ENCODE measurements at regions not wholly inside any gene's neighbourhood (a gene's known extent, or its start where the extent isn't known, plus 50 kb on each side); places are given as distances from the start of the nearest gene placed in this dataset.

DNA sequence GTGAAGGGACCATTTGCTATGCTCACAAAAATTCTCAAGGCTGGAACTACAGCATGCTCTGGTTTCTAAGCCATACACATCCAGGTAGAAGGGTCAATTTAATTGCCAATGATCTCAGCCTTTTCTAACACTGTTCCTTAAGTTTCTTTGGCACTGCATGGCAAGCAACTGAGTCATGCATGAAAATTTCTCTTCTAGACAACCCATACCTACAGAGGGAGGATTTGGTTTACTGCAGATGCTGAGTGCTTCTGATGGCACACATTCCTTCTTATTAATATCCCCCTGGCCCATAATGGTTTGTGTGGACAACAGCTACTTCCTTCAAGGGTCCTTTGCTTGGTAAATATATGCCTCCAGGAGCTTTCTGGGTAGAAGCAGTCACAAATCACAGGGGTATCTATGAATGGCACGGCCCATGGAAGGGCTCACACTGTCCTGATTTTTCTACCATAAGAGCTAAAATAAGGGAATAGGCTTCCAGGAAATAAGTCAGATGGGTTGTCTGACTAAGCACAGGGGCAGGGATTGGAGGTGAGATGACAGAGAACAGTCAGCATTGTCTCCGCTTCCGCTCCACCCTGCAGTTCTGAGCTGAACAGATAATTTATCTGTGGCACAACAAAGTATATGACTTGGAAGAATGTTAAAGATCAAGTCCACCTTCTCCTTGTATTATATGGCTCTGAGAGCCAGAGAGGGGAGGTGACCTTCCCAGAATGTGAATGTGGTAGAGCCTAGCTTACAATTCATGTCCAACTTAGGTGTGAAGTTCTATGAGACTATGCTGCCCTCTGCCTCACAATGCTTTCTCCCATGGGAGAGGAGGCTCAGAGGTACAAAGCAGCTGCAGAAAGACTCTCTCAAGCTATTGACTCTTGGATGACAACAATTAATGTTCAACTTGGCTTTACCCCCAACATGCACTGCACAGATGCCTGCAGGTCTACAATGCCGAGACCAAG is 199.2 kb upstream of the TNP1 start:
- Histone ChIP-seq H3K9ac (ENCODE audit: low read depth, low read length) (no peak overlapping the region), H3K4me1 (ENCODE audit: insufficient read depth, low read length) (peaks cover 4% of the 10 kb centered on the region; the same call in 1 of the 2 replicates), H3K27me3 (ENCODE audit: insufficient read depth, low read length) (no peaks in the 10 kb centered on the region), H3K4me3 (ENCODE audit: low read length) (no peak overlapping the region), H3K36me3 (ENCODE audit: insufficient read depth, low read length) (no peaks in the 10 kb centered on the region), H3K9me3 (ENCODE audit: insufficient read depth, low read depth, low read length) (no peaks in the 10 kb centered on the region), H3K27ac (ENCODE audit: low read depth, low read length) (no peak overlapping the region)
- WGBS = 91% methylated on average over 4 of the region's 4 CpGs

DNA sequence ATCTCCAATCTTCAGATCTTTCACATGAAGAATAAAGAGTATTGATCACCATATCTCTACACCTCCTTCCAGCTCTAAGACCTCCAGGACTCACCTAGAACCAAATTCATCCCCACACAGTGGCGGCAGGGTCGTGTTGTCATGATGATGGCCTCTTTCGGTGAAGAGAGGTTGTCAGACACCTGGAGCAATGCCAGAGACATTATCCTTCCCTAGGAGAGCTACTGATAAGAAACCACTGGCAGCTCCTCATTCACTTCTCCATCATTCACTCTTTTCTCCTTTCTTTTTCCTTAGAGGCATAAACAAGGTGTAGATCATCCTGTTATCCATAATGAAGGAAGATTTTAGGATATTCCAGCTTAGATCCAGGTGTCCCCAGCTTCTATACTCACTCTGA is 197.9 kb upstream of the TNP1 start:
- no peak overlapping the region for H3K4me3 ChIP-seq (ENCODE audit: low read length)
- no peaks in the 10 kb centered on the region for H3K4me1 ChIP-seq (ENCODE audit: insufficient read depth, low read length)
- H3K9me3 ChIP-seq (ENCODE audit: insufficient read depth, low read depth, low read length) = no peaks in the 10 kb centered on the region
- 98% methylated on average over 3 of the region's 3 CpGs for WGBS
- no peaks in the 10 kb centered on the region for H3K36me3 ChIP-seq (ENCODE audit: insufficient read depth, low read length)
- no peak overlapping the region for H3K27ac ChIP-seq (ENCODE audit: low read depth, low read length)
- H3K9ac ChIP-seq (ENCODE audit: low read depth, low read length) = no peak overlapping the region
- no peaks in the 10 kb centered on the region for H3K27me3 ChIP-seq (ENCODE audit: insufficient read depth, low read length)

DNA sequence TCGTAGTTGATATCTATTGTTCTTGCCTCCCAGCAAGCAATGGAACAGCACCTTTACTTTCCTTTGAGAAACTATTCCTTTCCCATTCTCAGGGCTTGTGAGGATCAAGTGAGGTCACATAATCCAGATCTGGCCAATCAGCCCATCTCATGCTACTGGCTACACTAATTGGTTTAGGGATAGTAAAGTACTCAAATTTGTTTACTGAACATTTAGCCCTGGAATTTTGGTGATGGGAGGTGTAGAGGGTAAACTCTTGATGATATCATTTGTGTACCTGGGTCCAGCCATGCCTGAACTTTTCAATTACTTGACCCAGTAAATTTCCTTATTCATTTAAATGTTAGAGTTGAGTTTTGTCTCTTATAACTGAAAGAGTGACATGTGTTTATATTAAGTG is 195.8 kb upstream of the TNP1 start:
- H3K36me3 ChIP-seq (ENCODE audit: insufficient read depth, low read length) = no peaks in the 10 kb centered on the region

DNA sequence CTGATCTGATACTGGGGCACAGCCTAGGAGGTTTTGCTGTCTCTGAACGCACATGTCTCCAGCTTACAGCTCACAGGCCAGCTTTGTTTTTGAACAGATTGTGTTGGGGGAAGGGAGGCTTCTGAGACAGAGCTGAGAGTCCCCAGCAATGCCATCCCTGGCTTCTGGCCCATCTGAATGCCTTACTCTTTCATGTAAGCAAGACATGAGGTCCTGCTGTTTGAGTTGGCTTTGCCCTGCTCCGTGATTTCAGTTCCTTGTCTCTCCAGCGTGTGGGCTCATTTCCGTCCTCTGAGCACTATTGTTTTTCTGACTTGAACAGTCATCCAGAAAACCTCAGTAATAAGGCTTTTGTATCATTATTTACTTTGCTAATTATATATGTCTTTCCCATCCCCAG is 194.9 kb upstream of the TNP1 start:
- Histone ChIP-seq H3K27ac (ENCODE audit: low read depth, low read length) (no peak overlapping the region), H3K4me3 (ENCODE audit: low read length) (no peak overlapping the region), H3K9me3 (ENCODE audit: insufficient read depth, low read depth, low read length) (no peaks in the 10 kb centered on the region), H3K9ac (ENCODE audit: low read depth, low read length) (no peak overlapping the region), H3K4me1 (ENCODE audit: insufficient read depth, low read length) (peaks cover 2% of the 10 kb centered on the region; the same call in 1 of the 2 replicates), H3K27me3 (ENCODE audit: insufficient read depth, low read length) (no peaks in the 10 kb centered on the region), H3K36me3 (ENCODE audit: insufficient read depth, low read length) (no peaks in the 10 kb centered on the region)
- WGBS = 94% methylated on average over 4 of the region's 4 CpGs

More for the DNA sequence above, 195.8 kb upstream of the TNP1 start:
- Histone ChIP-seq H3K4me1 (ENCODE audit: insufficient read depth, low read length) (no peaks in the 10 kb centered on the region), H3K4me3 (ENCODE audit: low read length) (no peak overlapping the region), H3K27ac (ENCODE audit: low read depth, low read length) (no peak overlapping the region), H3K27me3 (ENCODE audit: insufficient read depth, low read length) (no peaks in the 10 kb centered on the region), H3K9me3 (ENCODE audit: insufficient read depth, low read depth, low read length) (no peaks in the 10 kb centered on the region), H3K9ac (ENCODE audit: low read depth, low read length) (no peak overlapping the region)
- 100% methylated on average over 1 of the region's 1 CpG for WGBS

DNA sequence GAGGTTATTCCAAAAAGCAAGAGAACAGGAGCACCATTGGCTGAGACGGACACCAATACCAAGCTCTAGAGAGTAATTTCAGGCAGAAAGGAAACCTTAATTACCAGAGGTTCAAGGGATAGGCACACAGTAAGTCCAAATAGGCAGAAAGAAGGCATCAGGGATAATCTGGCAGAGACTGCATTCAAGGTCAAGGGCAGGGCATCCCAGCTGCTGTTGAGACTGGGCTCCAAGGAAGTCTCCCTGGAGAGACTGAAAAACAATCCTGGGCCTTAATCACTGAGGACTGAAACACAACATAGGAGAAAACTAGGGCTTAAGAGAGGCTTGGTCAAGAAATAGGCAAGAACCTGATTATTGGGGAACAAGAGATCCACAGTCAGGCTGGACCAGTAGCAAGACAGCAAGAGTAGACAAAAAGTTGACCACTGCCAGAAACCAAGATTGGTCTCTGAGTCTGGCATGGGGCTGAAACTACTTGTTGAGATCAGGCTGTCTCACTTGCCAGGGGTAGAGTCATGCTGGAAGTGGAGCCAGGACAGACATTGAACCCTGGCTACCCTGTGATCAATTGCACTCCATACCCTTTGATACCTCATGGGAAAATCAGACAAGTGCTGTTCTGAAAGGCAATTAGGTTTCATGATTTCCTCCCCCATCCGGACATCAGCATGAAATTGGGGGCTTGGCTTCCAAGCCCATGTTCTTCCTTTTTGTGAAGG is 193.2 kb upstream of the TNP1 start:
- Histone ChIP-seq H3K9ac (ENCODE audit: low read depth, low read length) (no peak overlapping the region), H3K27ac (ENCODE audit: low read depth, low read length) (no peak overlapping the region), H3K4me1 (ENCODE audit: insufficient read depth, low read length) (peaks cover 16% of the 10 kb centered on the region; the same call in 1 of the 2 replicates), H3K9me3 (ENCODE audit: insufficient read depth, low read depth, low read length) (no peaks in the 10 kb centered on the region), H3K36me3 (ENCODE audit: insufficient read depth, low read length) (no peaks in the 10 kb centered on the region), H3K27me3 (ENCODE audit: insufficient read depth, low read length) (no peaks in the 10 kb centered on the region), H3K4me3 (ENCODE audit: low read length) (no peak overlapping the region)
- WGBS = 100% methylated on average over 2 of the region's 2 CpGs

DNA sequence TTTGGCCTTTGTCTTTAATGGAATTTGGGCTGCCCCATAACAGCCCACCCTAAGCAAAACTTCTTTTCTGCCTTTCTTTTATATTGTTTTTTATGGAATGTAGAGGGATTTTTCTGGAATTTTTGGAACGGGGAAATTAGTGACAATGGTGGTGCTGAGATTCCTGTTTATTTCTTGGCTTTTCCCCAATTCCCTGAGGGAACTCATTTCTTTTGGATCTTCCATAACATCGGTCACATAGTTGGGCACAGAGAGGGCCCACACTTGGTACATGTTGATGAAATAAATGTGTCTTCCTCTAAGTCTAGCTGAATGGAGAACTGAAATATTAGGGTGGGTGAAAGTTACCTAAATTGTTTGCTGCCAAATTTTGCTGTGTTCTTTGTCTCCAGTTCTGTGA is 191.6 kb upstream of the TNP1 start:
- 95% methylated on average over 2 of the region's 2 CpGs for WGBS
- no peak overlapping the region for H3K4me3 ChIP-seq (ENCODE audit: low read length)
- no peaks in the 10 kb centered on the region for H3K27me3 ChIP-seq (ENCODE audit: insufficient read depth, low read length)
- no peak overlapping the region for H3K27ac ChIP-seq (ENCODE audit: low read depth, low read length)
- no peak overlapping the region for H3K9ac ChIP-seq (ENCODE audit: low read depth, low read length)
- no peaks in the 10 kb centered on the region for H3K9me3 ChIP-seq (ENCODE audit: insufficient read depth, low read depth, low read length)
- no peaks in the 10 kb centered on the region for H3K36me3 ChIP-seq (ENCODE audit: insufficient read depth, low read length)
- peaks cover 16% of the 10 kb centered on the region; the same call in 1 of the 2 replicates for H3K4me1 ChIP-seq (ENCODE audit: insufficient read depth, low read length)

DNA sequence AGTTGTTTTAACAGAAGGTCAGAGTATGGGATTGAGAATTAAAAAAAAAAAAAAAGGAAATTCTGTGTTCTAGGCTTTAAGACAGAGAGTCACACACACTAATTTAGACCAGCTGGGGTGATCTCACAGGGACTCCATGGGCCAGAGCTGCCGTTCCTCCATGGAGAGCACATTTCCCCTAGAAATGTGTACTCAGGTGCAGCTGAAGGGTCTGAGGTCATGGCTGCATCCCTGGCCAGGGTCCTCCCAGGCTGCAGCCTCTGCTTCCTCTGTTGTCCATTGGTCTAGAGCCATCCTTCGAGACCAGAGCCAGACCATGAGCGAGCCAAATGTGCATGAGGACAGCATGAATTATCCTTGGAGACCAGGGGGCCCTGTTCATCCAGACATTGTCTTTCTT is 190.1 kb upstream of the TNP1 start:
- Histone ChIP-seq H3K9ac (ENCODE audit: low read depth, low read length) (no peak overlapping the region), H3K27me3 (ENCODE audit: insufficient read depth, low read length) (no peaks in the 10 kb centered on the region), H3K4me3 (ENCODE audit: low read length) (no peak overlapping the region), H3K27ac (ENCODE audit: low read depth, low read length) (no peak overlapping the region), H3K36me3 (ENCODE audit: insufficient read depth, low read length) (no peaks in the 10 kb centered on the region), H3K4me1 (ENCODE audit: insufficient read depth, low read length) (peaks cover 16% of the 10 kb centered on the region; the same call in 1 of the 2 replicates), H3K9me3 (ENCODE audit: insufficient read depth, low read depth, low read length) (no peaks in the 10 kb centered on the region)
- WGBS = 93% methylated on average over 3 of the region's 3 CpGs

DNA sequence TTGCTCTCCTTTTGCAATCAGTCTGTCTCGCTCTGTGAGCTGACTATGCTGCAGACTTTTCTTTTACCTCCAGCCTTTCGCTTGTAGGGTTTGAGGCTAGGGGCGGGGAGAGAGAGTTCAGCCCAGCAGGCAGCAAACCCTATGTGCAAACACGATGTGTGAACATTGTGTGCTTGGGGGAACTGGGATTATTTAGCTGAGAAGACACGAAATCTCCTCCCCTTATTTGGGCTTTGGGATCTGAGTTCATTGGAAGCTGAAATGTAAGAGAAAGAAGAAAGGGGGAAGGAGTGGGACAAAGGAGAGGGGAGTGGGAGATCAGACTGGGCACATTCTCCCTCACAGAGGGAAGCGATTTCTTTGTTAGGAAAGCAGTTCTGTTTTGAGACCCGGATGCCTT is 189.6 kb upstream of the TNP1 start:
- 40% methylated on average over 7 of the region's 7 CpGs for WGBS
- H3K9ac ChIP-seq (ENCODE audit: low read depth, low read length) = no peak overlapping the region
- H3K27ac ChIP-seq (ENCODE audit: low read depth, low read length) = no peak overlapping the region
- H3K27me3 ChIP-seq (ENCODE audit: insufficient read depth, low read length) = no peaks in the 10 kb centered on the region
- H3K4me3 ChIP-seq (ENCODE audit: low read length) = no peak overlapping the region
- H3K4me1 ChIP-seq (ENCODE audit: insufficient read depth, low read length) = peaks cover 16% of the 10 kb centered on the region; the same call in 1 of the 2 replicates
- H3K9me3 ChIP-seq (ENCODE audit: insufficient read depth, low read depth, low read length) = no peaks in the 10 kb centered on the region
- H3K36me3 ChIP-seq (ENCODE audit: insufficient read depth, low read length) = no peaks in the 10 kb centered on the region

DNA sequence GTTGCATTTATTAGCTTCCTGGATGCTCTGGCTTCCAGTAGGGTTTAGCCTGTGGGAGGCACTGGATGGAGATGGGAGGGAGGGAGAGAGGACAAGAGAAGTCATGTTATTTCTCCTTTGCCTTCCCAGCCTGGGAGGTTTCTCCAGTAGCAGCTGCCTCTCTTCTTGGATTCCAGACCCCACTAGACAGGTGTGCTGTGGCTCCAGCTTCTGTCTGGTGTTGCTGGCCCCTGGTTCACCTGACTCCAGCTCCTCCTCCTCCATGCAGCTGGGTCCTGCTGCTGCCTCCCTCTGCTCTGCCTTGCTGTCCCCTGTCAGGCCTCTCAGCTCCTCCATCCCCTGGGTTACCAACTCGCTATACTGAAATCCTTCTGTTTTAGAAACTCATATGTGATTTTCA is 188.9 kb upstream of the TNP1 start:
- Histone ChIP-seq H3K4me1 (ENCODE audit: insufficient read depth, low read length) (peaks cover 16% of the 10 kb centered on the region; the same call in 1 of the 2 replicates), H3K9me3 (ENCODE audit: insufficient read depth, low read depth, low read length) (no peaks in the 10 kb centered on the region), H3K27me3 (ENCODE audit: insufficient read depth, low read length) (no peaks in the 10 kb centered on the region), H3K27ac (ENCODE audit: low read depth, low read length) (no peak overlapping the region), H3K4me3 (ENCODE audit: low read length) (no peak overlapping the region), H3K36me3 (ENCODE audit: insufficient read depth, low read length) (no peaks in the 10 kb centered on the region), H3K9ac (ENCODE audit: low read depth, low read length) (no peak overlapping the region)
- 85% methylated on average over 1 of the region's 1 CpG for WGBS

DNA sequence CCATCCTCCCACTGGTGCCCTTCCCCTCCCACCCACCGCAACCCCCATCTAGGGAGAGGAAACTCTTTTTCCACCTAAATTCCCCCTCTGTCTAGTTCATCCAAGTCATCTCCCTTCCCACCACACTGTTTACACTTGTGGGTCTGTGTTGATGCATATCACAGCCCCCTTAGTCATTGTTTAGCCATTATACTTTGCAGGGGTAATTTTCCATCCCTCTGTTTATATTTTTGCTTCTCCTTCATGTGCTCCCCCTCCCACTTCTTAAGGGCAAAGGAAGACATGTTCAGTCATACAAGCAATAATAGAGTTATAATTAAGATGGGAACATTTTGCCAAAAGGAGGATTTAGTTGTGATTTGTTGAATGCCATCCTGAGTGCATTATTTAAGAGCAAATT is 187.8 kb upstream of the TNP1 start:
- no peak overlapping the region for H3K4me3 ChIP-seq (ENCODE audit: low read length)
- H3K27me3 ChIP-seq (ENCODE audit: insufficient read depth, low read length) = no peaks in the 10 kb centered on the region
- H3K27ac ChIP-seq (ENCODE audit: low read depth, low read length) = no peak overlapping the region
- no peaks in the 10 kb centered on the region for H3K36me3 ChIP-seq (ENCODE audit: insufficient read depth, low read length)
- WGBS = 100% methylated on average over 1 of the region's 1 CpG
- H3K9me3 ChIP-seq (ENCODE audit: insufficient read depth, low read depth, low read length) = no peaks in the 10 kb centered on the region
- no peak overlapping the region for H3K9ac ChIP-seq (ENCODE audit: low read depth, low read length)
- H3K4me1 ChIP-seq (ENCODE audit: insufficient read depth, low read length) = peaks cover 16% of the 10 kb centered on the region; the same call in 1 of the 2 replicates

DNA sequence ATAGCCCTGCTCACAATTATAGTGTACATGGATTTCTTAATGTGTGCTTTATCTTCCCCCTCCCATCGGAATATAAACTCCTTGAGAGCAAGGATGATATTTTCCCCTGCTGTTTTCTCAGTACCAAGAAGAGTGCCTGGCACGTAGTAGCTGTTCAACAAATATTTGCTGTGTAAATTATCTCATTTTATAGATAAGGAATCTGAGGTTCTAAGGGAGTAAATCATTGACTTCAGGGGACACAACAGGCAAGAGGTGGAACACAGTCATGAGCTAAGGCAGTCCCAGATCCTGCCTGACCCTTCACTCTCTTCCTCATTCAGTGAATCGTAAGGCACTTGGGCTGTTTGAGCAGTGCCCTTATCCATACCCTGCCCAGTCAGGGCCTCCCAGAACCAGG is 187.3 kb upstream of the TNP1 start:
- no peak overlapping the region for H3K9ac ChIP-seq (ENCODE audit: low read depth, low read length)
- no peaks in the 10 kb centered on the region for H3K27me3 ChIP-seq (ENCODE audit: insufficient read depth, low read length)
- H3K36me3 ChIP-seq (ENCODE audit: insufficient read depth, low read length) = no peaks in the 10 kb centered on the region
- H3K9me3 ChIP-seq (ENCODE audit: insufficient read depth, low read depth, low read length) = no peaks in the 10 kb centered on the region
- H3K4me1 ChIP-seq (ENCODE audit: insufficient read depth, low read length) = peaks cover 16% of the 10 kb centered on the region; the same call in 1 of the 2 replicates
- no peak overlapping the region for H3K27ac ChIP-seq (ENCODE audit: low read depth, low read length)
- H3K4me3 ChIP-seq (ENCODE audit: low read length) = no peak overlapping the region
- WGBS = 86% methylated on average over 3 of the region's 3 CpGs
